OCI-LY1 (cell line): ENCODE measurements at regions not wholly inside any gene's neighbourhood (a gene's known extent, or its start where the extent isn't known, plus 50 kb on each side); places are given as distances from the start of the nearest gene placed in this dataset.

Experiments
- CTCF ChIP-seq: fragments of 200-600 bp; sonication (generic), shearing (Covaris generic); IDR thresholded peaks from 2 replicates; pipeline ENCODE4 v1.5.1; 2017; ENCODE audit warnings: mild to moderate bottlenecking, antibody characterized with exemption, low read length, moderate library complexity, mixed read lengths
- EZH2 ChIP-seq: fragments of 200-600 bp; sonication (generic), shearing (Covaris generic); IDR thresholded peaks from 2 replicates; pipeline ENCODE4 v1.8.0; 2017; ENCODE audit warnings: borderline replicate concordance, mixed run types, mild to moderate bottlenecking, antibody characterized with exemption, low read length, moderate library complexity, mixed read lengths

DNA sequence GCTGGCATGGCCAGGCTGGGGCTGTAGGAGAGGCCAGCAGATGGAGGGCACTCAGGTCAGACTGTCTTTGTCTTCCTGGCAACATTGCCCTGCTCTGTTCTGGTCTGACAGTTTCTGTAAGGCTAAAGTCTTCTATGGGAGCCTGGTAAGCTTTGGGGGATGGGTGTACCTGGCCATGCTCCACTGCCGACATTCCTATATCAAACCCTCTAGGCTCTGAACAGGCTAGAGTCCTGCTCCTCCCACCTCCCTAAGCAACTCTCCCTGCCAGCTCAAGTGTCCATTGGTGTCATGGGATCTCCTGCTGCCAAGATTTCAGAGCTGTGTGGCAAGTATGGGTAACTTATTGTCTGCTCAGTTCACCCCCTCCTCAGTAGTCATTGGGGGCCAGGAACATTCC is 163.5 kb upstream of the UGT8 start:
- no peak for TF ChIP-seq CTCF
- TF ChIP-seq EZH2, result no peak
